ENCODE measurements at regions not wholly inside any gene's neighbourhood (a gene's known extent, or its start where the extent isn't known, plus 50 kb on each side); places are given as distances from the start of the nearest gene placed in this dataset.

- TF ChIP-seq BHLHE40 (IDR thresholded peaks at IDR 0.05; ENCODE audit: borderline replicate concordance) (no peak), ARNT (IDR thresholded peaks at IDR 0.05) (no peak), FOXA1 (IDR thresholded peaks at IDR 0.05) (no peak), LEF1 (IDR thresholded peaks at IDR 0.05; ENCODE audit: borderline replicate concordance) (no peak), CTBP1 (IDR thresholded peaks at IDR 0.05; ENCODE audit: borderline replicate concordance) (no peak), ELF4 (IDR thresholded peaks at IDR 0.05) (no peak), SUZ12 (IDR thresholded peaks at IDR 0.05) (no peak), HDGF (IDR thresholded peaks at IDR 0.05; ENCODE audit: borderline replicate concordance) (no peak), FOXK2 (IDR thresholded peaks at IDR 0.05) (no peak), SP1 (IDR thresholded peaks at IDR 0.05) (no peak), NFRKB (IDR thresholded peaks at IDR 0.05) (no peak)
- TF ChIP-seq, protein P1, sequence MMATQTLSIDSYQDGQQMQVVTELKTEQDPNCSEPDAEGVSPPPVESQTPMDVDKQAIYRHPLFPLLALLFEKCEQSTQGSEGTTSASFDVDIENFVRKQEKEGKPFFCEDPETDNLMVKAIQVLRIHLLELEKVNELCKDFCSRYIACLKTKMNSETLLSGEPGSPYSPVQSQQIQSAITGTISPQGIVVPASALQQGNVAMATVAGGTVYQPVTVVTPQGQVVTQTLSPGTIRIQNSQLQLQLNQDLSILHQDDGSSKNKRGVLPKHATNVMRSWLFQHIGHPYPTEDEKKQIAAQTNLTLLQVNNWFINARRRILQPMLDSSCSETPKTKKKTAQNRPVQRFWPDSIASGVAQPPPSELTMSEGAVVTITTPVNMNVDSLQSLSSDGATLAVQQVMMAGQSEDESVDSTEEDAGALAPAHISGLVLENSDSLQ (IDR thresholded peaks at IDR 0.05): no peak
These were observed 506.1 kb upstream of the SALL3 start for GRCh38 chr18:78473563-78473962.
